Gastrocnemius medialis (tissue), 4 donors: ENCODE measurements at regions not wholly inside any gene's neighbourhood (a gene's known extent, or its start where the extent isn't known, plus 50 kb on each side); places are given as distances from the start of the nearest gene placed in this dataset.

ENCODE experiments used
- CTCF ChIP-seq, 5 experiments: fragments of 450-650 bp in 3 of 5; fragments of 200-600 bp in 2 of 5; sonication (generic) in 2 of 5; IDR thresholded peaks in 4 of 5; conservative IDR thresholded peaks in 1 of 5; 1 replicate in 4 of 5; 2 replicates in 1 of 5; pipeline ENCODE4 v1.5.1; 2016 to 2019; ENCODE audit warnings: antibody characterized with exemption in 5 of 5, mild to moderate bottlenecking in 3 of 5, moderate library complexity in 3 of 5
- POLR2A ChIP-seq, 2 donors: fragments of 450-650 bp; IDR thresholded peaks; one replicate each; pipeline ENCODE4 v1.6.1; 2017; ENCODE audit warnings: antibody characterized with exemption in 2 of 2, mild to moderate bottlenecking in 2 of 2, moderate library complexity in 2 of 2

GRCh38 chr4:57200799-57201327, 90.7 kb upstream of the IGFBP7 start:
- TF ChIP-seq POLR2A (IDR thresholded peaks at IDR 0.05) (no peak), CTCF (IDR thresholded peaks at IDR 0.05 in 4 of 5, conservative IDR thresholded peaks at IDR 0.05 in 1 of 5) (no peak)
